K562 (cell line): ENCODE measurements at regions not wholly inside any gene's neighbourhood (a gene's known extent, or its start where the extent isn't known, plus 50 kb on each side); places are given as distances from the start of the nearest gene placed in this dataset.

Source experiments
- CBFA2T2 ChIP-seq: fragments of 450-650 bp; conservative IDR thresholded peaks from 2 replicates; pipeline ENCODE4 v1.6.1; 2017; ENCODE audit warnings: mild to moderate bottlenecking
- EP400 ChIP-seq: fragments of 450-650 bp; IDR thresholded peaks from 2 replicates; pipeline ENCODE4 v1.6.1; 2017; ENCODE audit warnings: antibody characterized with exemption, mild to moderate bottlenecking, moderate library complexity
- ETV6 ChIP-seq, 3 experiments: fragments of 150-350 bp in 1 of 3; sonication (generic) in 1 of 3; formaldehyde crosslinking in 1 of 3; IDR thresholded peaks; 2 replicates each; pipeline versions ENCODE4 v1.6.1 to v1.8.0; 2014 to 2022; ENCODE audit warnings: borderline replicate concordance in 2 of 3, low read depth in 2 of 3, antibody characterized with exemption in 1 of 3, low read length in 1 of 3, mild to moderate bottlenecking in 1 of 3, missing genetic modification reagents in 1 of 3
- JUN ChIP-seq, 2 experiments: sonication (generic) in 1 of 2; formaldehyde crosslinking in 1 of 2; IDR thresholded peaks; 2 replicates each; pipeline versions ENCODE4 v1.6.1 to v1.8.0; 2012 to 2022; ENCODE audit warnings: borderline replicate concordance in 2 of 2, mild to moderate bottlenecking in 2 of 2, improper control_type of control experiment in 1 of 2, low read depth in 1 of 2, low read length in 1 of 2, missing genetic modification reagents in 1 of 2
- KAT7 ChIP-seq: sonication (generic); formaldehyde crosslinking; IDR thresholded peaks from 2 replicates; pipeline ENCODE4 v1.8.0; 2022; ENCODE audit warnings: missing genetic modification reagents, mild to moderate bottlenecking, borderline replicate concordance
- NCOR1 ChIP-seq: fragments of 450-650 bp; IDR thresholded peaks from 2 replicates; pipeline ENCODE4 v1.6.1; 2016; ENCODE audit warnings: mild to moderate bottlenecking, moderate library complexity
- POLR2AphosphoS5 ChIP-seq: IDR thresholded peaks from 2 replicates; pipeline ENCODE4 v1.6.1; 2011; ENCODE audit warnings: mild to moderate bottlenecking, low read depth, low read length, moderate library complexity; ENCODE audit not compliant: control insufficient read depth, insufficient read depth
- RAD21 ChIP-seq, 2 experiments: fragments of 250-450 bp in 1 of 2; fragments of 450-650 bp in 1 of 2; sonication (Bioruptor Pico) in 1 of 2; formaldehyde crosslinking in 1 of 2; IDR thresholded peaks in 1 of 2; conservative IDR thresholded peaks in 1 of 2; 2 replicates each; pipeline versions ENCODE4 v1.4.0 to v1.8.0; 2020 to 2022; ENCODE audit warnings: mild to moderate bottlenecking in 2 of 2, moderate library complexity in 1 of 2
- TAF1 ChIP-seq: IDR thresholded peaks from 2 replicates; pipeline ENCODE4 v1.6.1; 2011; ENCODE audit warnings: mild to moderate bottlenecking, low read length, moderate library complexity; ENCODE audit not compliant: insufficient read depth, control insufficient read depth, severe bottlenecking; ENCODE audit errors: extremely low read depth
- ZNF584 ChIP-seq: fragments of 200-800 bp; sonication (Bioruptor generic); IDR thresholded peaks from 2 replicates; pipeline ENCODE4 v1.6.1; 2016; ENCODE audit warnings: low read depth, mild to moderate bottlenecking, missing genetic modification characterization, missing compliant biosample characterization
- TF ChIP-seq, protein P1 (sequence below): fragments of 250-450 bp; sonication (Bioruptor Pico); IDR thresholded peaks from 2 replicates; pipeline ENCODE4 v1.5.0; 2020; ENCODE audit warnings: mild to moderate bottlenecking, borderline replicate concordance
- TF ChIP-seq, protein P2 (sequence below): sonication (generic); formaldehyde crosslinking; IDR thresholded peaks from 2 replicates; pipeline ENCODE4 v1.8.0; 2022; ENCODE audit warnings: mild to moderate bottlenecking, low read depth, missing genetic modification reagents
- TF ChIP-seq, protein P3 (sequence below): fragments of 450-650 bp; IDR thresholded peaks from 2 replicates; pipeline ENCODE4 v1.6.1; 2017; ENCODE audit warnings: mild to moderate bottlenecking, moderate library complexity

DNA sequence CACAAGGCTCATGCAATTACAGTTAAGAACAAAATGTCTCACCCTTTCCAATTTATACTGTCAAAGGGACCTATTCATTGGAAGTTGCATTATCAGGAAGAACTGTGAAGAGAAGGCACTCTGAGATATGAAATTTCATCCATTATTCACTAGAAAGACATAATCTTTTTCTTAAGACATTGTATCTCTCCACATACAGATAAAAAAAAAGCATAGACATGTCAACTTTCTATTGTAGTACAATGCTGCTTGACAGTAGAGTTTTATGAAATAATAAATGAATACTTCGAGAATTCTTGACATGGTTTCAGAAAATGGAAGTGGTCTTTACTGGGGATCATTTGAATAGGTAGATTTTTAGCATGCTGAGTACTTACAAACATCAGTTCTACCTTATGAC lies 545.0 kb downstream of the TMA16 start:
- no peak for TF ChIP-seq NCOR1
- no peak for TF ChIP-seq TAF1
- TF ChIP-seq, protein P1, sequence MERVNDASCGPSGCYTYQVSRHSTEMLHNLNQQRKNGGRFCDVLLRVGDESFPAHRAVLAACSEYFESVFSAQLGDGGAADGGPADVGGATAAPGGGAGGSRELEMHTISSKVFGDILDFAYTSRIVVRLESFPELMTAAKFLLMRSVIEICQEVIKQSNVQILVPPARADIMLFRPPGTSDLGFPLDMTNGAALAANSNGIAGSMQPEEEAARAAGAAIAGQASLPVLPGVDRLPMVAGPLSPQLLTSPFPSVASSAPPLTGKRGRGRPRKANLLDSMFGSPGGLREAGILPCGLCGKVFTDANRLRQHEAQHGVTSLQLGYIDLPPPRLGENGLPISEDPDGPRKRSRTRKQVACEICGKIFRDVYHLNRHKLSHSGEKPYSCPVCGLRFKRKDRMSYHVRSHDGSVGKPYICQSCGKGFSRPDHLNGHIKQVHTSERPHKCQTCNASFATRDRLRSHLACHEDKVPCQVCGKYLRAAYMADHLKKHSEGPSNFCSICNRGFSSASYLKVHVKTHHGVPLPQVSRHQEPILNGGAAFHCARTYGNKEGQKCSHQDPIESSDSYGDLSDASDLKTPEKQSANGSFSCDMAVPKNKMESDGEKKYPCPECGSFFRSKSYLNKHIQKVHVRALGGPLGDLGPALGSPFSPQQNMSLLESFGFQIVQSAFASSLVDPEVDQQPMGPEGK (CRISPR knock-in tag) = no peak
- TF ChIP-seq, protein P2, sequence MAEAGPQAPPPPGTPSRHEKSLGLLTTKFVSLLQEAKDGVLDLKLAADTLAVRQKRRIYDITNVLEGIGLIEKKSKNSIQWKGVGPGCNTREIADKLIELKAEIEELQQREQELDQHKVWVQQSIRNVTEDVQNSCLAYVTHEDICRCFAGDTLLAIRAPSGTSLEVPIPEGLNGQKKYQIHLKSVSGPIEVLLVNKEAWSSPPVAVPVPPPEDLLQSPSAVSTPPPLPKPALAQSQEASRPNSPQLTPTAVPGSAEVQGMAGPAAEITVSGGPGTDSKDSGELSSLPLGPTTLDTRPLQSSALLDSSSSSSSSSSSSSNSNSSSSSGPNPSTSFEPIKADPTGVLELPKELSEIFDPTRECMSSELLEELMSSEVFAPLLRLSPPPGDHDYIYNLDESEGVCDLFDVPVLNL = no peak
- no peak for TF ChIP-seq ETV6 (IDR thresholded peaks at IDR 0.05; ENCODE audit: borderline replicate concordance in 1 of 2, low read depth in 2 of 2, low read length in 1 of 2)
- TF ChIP-seq ETV6 (CRISPR knock-in tag; IDR thresholded peaks at IDR 0.05; ENCODE audit: borderline replicate concordance) = no peak
- TF ChIP-seq KAT7 = no peak
- TF ChIP-seq, protein P3, sequence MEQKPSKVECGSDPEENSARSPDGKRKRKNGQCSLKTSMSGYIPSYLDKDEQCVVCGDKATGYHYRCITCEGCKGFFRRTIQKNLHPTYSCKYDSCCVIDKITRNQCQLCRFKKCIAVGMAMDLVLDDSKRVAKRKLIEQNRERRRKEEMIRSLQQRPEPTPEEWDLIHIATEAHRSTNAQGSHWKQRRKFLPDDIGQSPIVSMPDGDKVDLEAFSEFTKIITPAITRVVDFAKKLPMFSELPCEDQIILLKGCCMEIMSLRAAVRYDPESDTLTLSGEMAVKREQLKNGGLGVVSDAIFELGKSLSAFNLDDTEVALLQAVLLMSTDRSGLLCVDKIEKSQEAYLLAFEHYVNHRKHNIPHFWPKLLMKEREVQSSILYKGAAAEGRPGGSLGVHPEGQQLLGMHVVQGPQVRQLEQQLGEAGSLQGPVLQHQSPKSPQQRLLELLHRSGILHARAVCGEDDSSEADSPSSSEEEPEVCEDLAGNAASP = no peak
- no peak for TF ChIP-seq RAD21 (CRISPR knock-in tag; conservative IDR thresholded peaks at IDR 0.05 in 1 of 2, IDR thresholded peaks at IDR 0.05 in 1 of 2)
- TF ChIP-seq CBFA2T2 = no peak
- no peak for TF ChIP-seq ZNF584 (CRISPR knock-in tag)
- TF ChIP-seq EP400 = no peak
- no peak for TF ChIP-seq POLR2AphosphoS5
- TF ChIP-seq JUN (IDR thresholded peaks at IDR 0.05; ENCODE audit: borderline replicate concordance, low read depth, low read length) = no peak
- TF ChIP-seq JUN (CRISPR knock-in tag; IDR thresholded peaks at IDR 0.05; ENCODE audit: borderline replicate concordance) = no peak
